Panc1 (cell line): ENCODE measurements at regions not wholly inside any gene's neighbourhood (a gene's known extent, or its start where the extent isn't known, plus 50 kb on each side); places are given as distances from the start of the nearest gene placed in this dataset.

Experiments
- ATAC-seq: fragments of 200-7000 bp; cut with Tn5 transposase; 2 replicates; pipeline ENCODE4 v1.9.1; 2020; ENCODE audit warnings: mild to moderate bottlenecking, moderate library complexity
- BruUV-seq: library from RNA; stranded (reverse); fragments of 400-500 nt; replicated peaks from 2 replicates; lab custom pipeline; 2021; lab: Mats Ljungman, UMichigan
- CTCF ChIA-PET: fragments of 300-600 bp; sonication (Branson Sonifier 250); formaldehyde crosslinking; loops from one replicate; lab custom pipeline; 2022; ENCODE audit warnings: antibody characterized with exemption; lab: Charles Lee
- POLR2A ChIA-PET: fragments of 300-600 bp; sonication (Branson Sonifier 250); formaldehyde crosslinking; loops from one replicate; lab custom pipeline; 2022; ENCODE audit warnings: antibody characterized with exemption; lab: Charles Lee
- DNase-seq: peaks from one replicate; pipeline ENCODE4 v3.0.0-alpha.2; 2010; ENCODE audit warnings: low read depth, low spot score
- H3K27ac ChIP-seq: 2 replicates; pipeline ENCODE4 v1.5.1; 2011; ENCODE audit warnings: mild to moderate bottlenecking, low read length, inconsistent platforms
- H3K27me3 ChIP-seq: fragments of 200-500 bp; sonication (Bioruptor generic); 2 replicates; pipeline ENCODE4 v1.6.0; 2014; ENCODE audit warnings: low read length, inconsistent platforms; ENCODE audit not compliant: control insufficient read depth, insufficient read depth
- H3K36me3 ChIP-seq: fragments of 200-500 bp; sonication (Bioruptor generic); 2 replicates; pipeline ENCODE4 v1.5.1; 2014; ENCODE audit warnings: inconsistent platforms, mild to moderate bottlenecking, low read length, moderate library complexity; ENCODE audit not compliant: control insufficient read depth, insufficient read depth
- H3K4me1 ChIP-seq: 2 replicates; pipeline ENCODE4 v1.5.1; 2011; ENCODE audit warnings: inconsistent platforms, mild to moderate bottlenecking, low read length, moderate library complexity; ENCODE audit not compliant: control insufficient read depth, insufficient read depth
- H3K4me3 ChIP-seq, 2 experiments: 2 replicates each; pipeline ENCODE4 v1.5.1; 2011 to 2012; ENCODE audit warnings: low read depth in 2 of 2, low read length in 2 of 2, mild to moderate bottlenecking in 2 of 2, inconsistent platforms in 1 of 2, moderate library complexity in 1 of 2
- H3K9me3 ChIP-seq: fragments of 200-500 bp; sonication (Bioruptor generic); 2 replicates; pipeline ENCODE4 v1.5.1; 2014; ENCODE audit warnings: low read depth, mild to moderate bottlenecking, inconsistent platforms, low read length, moderate library complexity; ENCODE audit not compliant: control insufficient read depth, insufficient read depth
- CTCF ChIP-seq: fragments of 450-650 bp; IDR thresholded peaks from 2 replicates; pipeline ENCODE4 v1.5.1; 2017; ENCODE audit warnings: mild to moderate bottlenecking
- POLR2AphosphoS5 ChIP-seq: IDR thresholded peaks from 2 replicates; pipeline ENCODE4 v1.6.1; 2012; ENCODE audit warnings: mild to moderate bottlenecking, low read depth, low read length, moderate library complexity
- REST ChIP-seq, 2 experiments: IDR thresholded peaks; 2 replicates each; pipeline ENCODE4 v1.6.1; 2011 to 2012; ENCODE audit warnings: low read depth in 2 of 2, control low read depth in 1 of 2, low read length in 1 of 2, mild to moderate bottlenecking in 1 of 2, moderate library complexity in 1 of 2; ENCODE audit not compliant: insufficient read depth in 1 of 2
- SIN3A ChIP-seq: IDR thresholded peaks from 2 replicates; pipeline ENCODE4 v1.6.1; 2012; ENCODE audit warnings: low read depth, mild to moderate bottlenecking, low read length, moderate library complexity, borderline replicate concordance; ENCODE audit not compliant: insufficient read depth
- TCF7L2 ChIP-seq: IDR thresholded peaks from 2 replicates; pipeline ENCODE4 v1.6.1; 2011; ENCODE audit warnings: mild to moderate bottlenecking, low read depth, low read length, inconsistent platforms
- in situ Hi-C: cut with HindIII; loops from 2 replicates; pipeline ENCODE4 v1.10.0; 2016; ENCODE audit warnings: low sequenced_read_pairs, low pct_unique_long_range_greater_than_20kb
- intact Hi-C: fragments of 100-400 bp; cut with micrococcal nuclease; formaldehyde crosslinking; loops from one replicate; pipeline ENCODE4 v1.10.0; 2022; ENCODE audit not compliant: unreplicated experiment

- Histone ChIP-seq H3K4me3 (no peak overlapping the region), H3K36me3 (no peaks in the 10 kb centered on the region), H3K9me3 (no peaks in the 10 kb centered on the region), H3K4me1 (no peaks in the 10 kb centered on the region), H3K27ac (no peak overlapping the region), H3K27me3 (no peaks in the 10 kb centered on the region)
- in situ Hi-C loops (no loop called here), intact Hi-C loops (no loop called here)
- BruUV-seq = no TSS peak
- TF ChIP-seq SIN3A (no peak), POLR2AphosphoS5 (no peak), TCF7L2 (no peak), CTCF (no peak), REST (IDR thresholded peaks at IDR 0.05; ENCODE audit: insufficient read depth in 1 of 2, low read depth in 2 of 2, low read length in 1 of 2) (no peak)
- ATAC-seq (no peak), DNase-seq (no peak)
- POLR2A ChIA-PET = no interaction called here
- CTCF ChIA-PET = no interaction called here
Measured at GRCh38 chr9:68619072-68619471, 78.4 kb upstream of the TMEM252 start.

GRCh38 chr9:68619636-68620035, 79.0 kb upstream of the TMEM252 start:
- no peak overlapping the region for H3K27ac ChIP-seq
- intact Hi-C loops = no loop called here
- no peaks in the 10 kb centered on the region for H3K9me3 ChIP-seq
- H3K27me3 ChIP-seq = no peaks in the 10 kb centered on the region
- H3K36me3 ChIP-seq = no peaks in the 10 kb centered on the region
- POLR2A ChIA-PET = no interaction called here
- in situ Hi-C loops = no loop called here
- DNase-seq (no peak), ATAC-seq (no peak)
- BruUV-seq = no TSS peak
- no peak overlapping the region for H3K4me3 ChIP-seq
- TF ChIP-seq SIN3A (no peak), POLR2AphosphoS5 (no peak), REST (IDR thresholded peaks at IDR 0.05; ENCODE audit: insufficient read depth in 1 of 2, low read depth in 2 of 2, low read length in 1 of 2) (no peak), TCF7L2 (no peak), CTCF (no peak)
- H3K4me1 ChIP-seq = no peaks in the 10 kb centered on the region
- CTCF ChIA-PET = no interaction called here
